Testis (tissue), 2 donors: ENCODE measurements at regions not wholly inside any gene's neighbourhood (a gene's known extent, or its start where the extent isn't known, plus 50 kb on each side); places are given as distances from the start of the nearest gene placed in this dataset.

Source experiments
- CTCF ChIP-seq, 3 experiments: fragments of 450-650 bp in 2 of 3; fragments of 200-600 bp in 1 of 3; sonication (generic) in 1 of 3; IDR thresholded peaks; one replicate each; pipeline ENCODE4 v1.5.1; 2016 to 2019; ENCODE audit warnings: antibody characterized with exemption in 3 of 3, mild to moderate bottlenecking in 2 of 3, moderate library complexity in 1 of 3
- POLR2A ChIP-seq: fragments of 450-650 bp; IDR thresholded peaks from one replicate; pipeline ENCODE4 v1.6.1; 2017; ENCODE audit warnings: antibody characterized with exemption, mild to moderate bottlenecking, moderate library complexity

- TF ChIP-seq CTCF (IDR thresholded peaks at IDR 0.05) (no peak), POLR2A (no peak)
Measured at GRCh38 chr6:154617175-154617574, 106.7 kb upstream of the CNKSR3 start.
